HCT116 (cell line): ENCODE measurements at regions not wholly inside any gene's neighbourhood (a gene's known extent, or its start where the extent isn't known, plus 50 kb on each side); places are given as distances from the start of the nearest gene placed in this dataset.

Source experiments
- ATAC-seq: fragments of 200-7000 bp; cut with Tn5 transposase; 2 replicates; pipeline ENCODE4 v1.9.1; 2020; ENCODE audit warnings: mild to moderate bottlenecking, moderate library complexity
- BruUV-seq: library from RNA; stranded (reverse); fragments of 400-500 nt; replicated peaks from 2 replicates; lab custom pipeline; 2021; lab: Mats Ljungman, UMichigan
- CTCF ChIA-PET: fragments of 300-600 bp; sonication (Branson Sonifier 250); formaldehyde crosslinking; loops from one replicate; lab custom pipeline; 2021; ENCODE audit warnings: antibody characterized with exemption; lab: Charles Lee
- POLR2A ChIA-PET: fragments of 300-600, 350-600 bp; sonication (Branson Sonifier 250); formaldehyde crosslinking; loops from one replicate; lab custom pipeline; 2021; ENCODE audit warnings: antibody characterized with exemption; lab: Charles Lee
- RAD21 ChIA-PET, 2 experiments: fragments of 300-600 bp; sonication (Branson Sonifier 250); formaldehyde crosslinking; loops; one replicate each; lab custom pipeline; 2023; ENCODE audit warnings: low total read pairs in 2 of 2; ENCODE audit not compliant: uncharacterized antibody in 2 of 2, unreplicated experiment in 2 of 2, low non-redundant PET in 1 of 2; lab: Charles Lee
- DNase-seq: peaks from one replicate; pipeline ENCODE4 v3.0.0-alpha.2; 2010; ENCODE audit warnings: low read depth, low spot score
- H2AFZ ChIP-seq: fragments of 200-600 bp; shearing (Covaris generic), sonication (generic); 2 replicates; pipeline ENCODE4 v1.6.1; 2017; ENCODE audit warnings: low read depth, mixed run types, mixed read lengths, antibody characterized with exemption, low read length; ENCODE audit not compliant: poor library complexity, severe bottlenecking
- H3K27ac ChIP-seq: 2 replicates; pipeline ENCODE4 v1.5.1; 2012; ENCODE audit warnings: low read depth, low read length
- H3K27me3 ChIP-seq: fragments of 200-600 bp; sonication (generic); 2 replicates; pipeline ENCODE4 v1.6.1; 2016; ENCODE audit warnings: mixed run types, low read length, mixed read lengths; ENCODE audit not compliant: insufficient read depth
- H3K36me3 ChIP-seq, 2 experiments: fragments of 200-500 bp in 1 of 2; fragments of 200-600 bp in 1 of 2; sonication (Bioruptor generic) in 1 of 2; sonication (generic) in 1 of 2; 2 replicates each; pipeline versions ENCODE4 v1.5.1 to v1.6.1; 2014 to 2016; ENCODE audit warnings: low read length in 2 of 2, inconsistent platforms in 1 of 2, mixed read lengths in 1 of 2, mixed run types in 1 of 2; ENCODE audit not compliant: insufficient read depth in 2 of 2, control insufficient read depth in 1 of 2
- H3K4me1 ChIP-seq, 2 experiments: fragments of 200-600 bp in 1 of 2; sonication (generic) in 1 of 2; 2 replicates each; pipeline versions ENCODE4 v1.5.1 to v1.6.1; 2012 to 2017; ENCODE audit warnings: low read length in 2 of 2, inconsistent platforms in 1 of 2, mild to moderate bottlenecking in 1 of 2, mixed read lengths in 1 of 2, mixed run types in 1 of 2, moderate library complexity in 1 of 2; ENCODE audit not compliant: insufficient read depth in 2 of 2, control insufficient read depth in 1 of 2
- H3K4me2 ChIP-seq: fragments of 200-600 bp; sonication (generic); 2 replicates; pipeline ENCODE4 v1.6.1; 2017; ENCODE audit warnings: mixed run types, low read length, mixed read lengths
- H3K4me3 ChIP-seq, 2 experiments: fragments of 200-600 bp in 1 of 2; sonication (generic) in 1 of 2; replicated peaks in 1 of 2; 2 replicates each; pipeline ENCODE4 v1.5.1; 2011 to 2016; ENCODE audit warnings: low read length in 2 of 2, control low read depth in 1 of 2, low read depth in 1 of 2, mild to moderate bottlenecking in 1 of 2, mixed read lengths in 1 of 2, mixed run types in 1 of 2
- H3K79me2 ChIP-seq: fragments of 200-600 bp; sonication (generic); 2 replicates; pipeline ENCODE4 v1.6.1; 2017; ENCODE audit warnings: mild to moderate bottlenecking, mixed run types, low read length, moderate library complexity, mixed read lengths; ENCODE audit not compliant: insufficient read depth
- H3K9ac ChIP-seq: fragments of 200-600 bp; sonication (generic); 2 replicates; pipeline ENCODE4 v1.6.1; 2016; ENCODE audit warnings: low read length, mixed read lengths
- H3K9me2 ChIP-seq: fragments of 200-600 bp; sonication (generic), shearing (Covaris generic); 2 replicates; pipeline ENCODE4 v1.6.1; 2017; ENCODE audit warnings: mixed run types, mild to moderate bottlenecking, moderate library complexity; ENCODE audit not compliant: insufficient read depth
- H3K9me3 ChIP-seq, 2 experiments: fragments of 200-500 bp in 1 of 2; fragments of 200-600 bp in 1 of 2; sonication (Bioruptor generic) in 1 of 2; sonication (generic) in 1 of 2; 2 replicates each; pipeline ENCODE4 v1.6.1; 2014 to 2017; ENCODE audit warnings: low read length in 2 of 2, mixed read lengths in 2 of 2, inconsistent platforms in 1 of 2, low read depth in 1 of 2, mild to moderate bottlenecking in 1 of 2, mixed run types in 1 of 2, moderate library complexity in 1 of 2; ENCODE audit not compliant: control insufficient read depth in 1 of 2, insufficient read depth in 1 of 2
- H4K20me1 ChIP-seq: fragments of 200-600 bp; sonication (generic), shearing (Covaris generic); 2 replicates; pipeline ENCODE4 v1.6.1; 2017; ENCODE audit warnings: mixed run types, mild to moderate bottlenecking, moderate library complexity; ENCODE audit not compliant: insufficient read depth
- ATF3 ChIP-seq: IDR thresholded peaks from 2 replicates; pipeline ENCODE4 v1.6.1; 2012
- CBX3 ChIP-seq: IDR thresholded peaks from 2 replicates; pipeline ENCODE4 v1.6.1; 2012; ENCODE audit warnings: low read depth
- CTCF ChIP-seq, 3 experiments: fragments of 200-600 bp in 1 of 3; sonication (generic) in 1 of 3; IDR thresholded peaks in 2 of 3; conservative IDR thresholded peaks in 1 of 3; 2 replicates each; pipeline ENCODE4 v1.5.1; 2012 to 2017; ENCODE audit warnings: low read depth in 2 of 3, low read length in 2 of 3, antibody characterized with exemption in 1 of 3, borderline replicate concordance in 1 of 3, control low read depth in 1 of 3, mild to moderate bottlenecking in 1 of 3, mixed read lengths in 1 of 3, mixed run types in 1 of 3, moderate library complexity in 1 of 3; ENCODE audit not compliant: insufficient read depth in 1 of 3
- ELF1 ChIP-seq: IDR thresholded peaks from 2 replicates; pipeline ENCODE4 v1.6.1; 2012; ENCODE audit warnings: low read depth, borderline replicate concordance
- EZH2 ChIP-seq: fragments of 200-600 bp; sonication (generic); IDR thresholded peaks from 2 replicates; pipeline ENCODE4 v1.6.1; 2017; ENCODE audit warnings: antibody characterized with exemption, mixed run types
- FOSL1 ChIP-seq: IDR thresholded peaks from 2 replicates; pipeline ENCODE4 v1.6.1; 2012; ENCODE audit warnings: low read depth
- POLR2AphosphoS5 ChIP-seq: IDR thresholded peaks from 2 replicates; pipeline ENCODE4 v1.6.1; 2011; ENCODE audit warnings: mild to moderate bottlenecking, low read depth, low read length, moderate library complexity
- REST ChIP-seq: IDR thresholded peaks from 2 replicates; pipeline ENCODE4 v1.6.1; 2012; ENCODE audit warnings: low read depth
- SIN3A ChIP-seq: IDR thresholded peaks from 2 replicates; pipeline ENCODE4 v1.6.1; 2012; ENCODE audit warnings: low read depth
- SP1 ChIP-seq: IDR thresholded peaks from 2 replicates; pipeline ENCODE4 v1.6.1; 2012; ENCODE audit warnings: low read depth
- intact Hi-C: fragments of 100-400 bp; cut with micrococcal nuclease; formaldehyde crosslinking; loops from 2 replicates; pipeline ENCODE4 v1.10.0; 2022

- TF ChIP-seq CTCF (IDR thresholded peaks at IDR 0.05 in 2 of 3, conservative IDR thresholded peaks at IDR 0.05 in 1 of 3; ENCODE audit: borderline replicate concordance in 1 of 3, insufficient read depth in 1 of 3, low read depth in 2 of 3, low read length in 2 of 3): no peak
- TF ChIP-seq CBX3: no peak
Observed at GRCh38 chr21:16372586-16372985, 642.8 kb downstream of the USP25 start (continued).

GRCh38 chr21:16376673-16377072, 646.9 kb downstream of the USP25 start:
- H3K36me3 ChIP-seq: no peaks in the 10 kb centered on the region
- H3K27me3 ChIP-seq: no peaks in the 10 kb centered on the region
- no TSS peak for BruUV-seq
- POLR2A ChIA-PET: no interaction called here
- H3K79me2 ChIP-seq: no peaks in the 10 kb centered on the region
- no peaks in the 10 kb centered on the region for H3K9me2 ChIP-seq
- DNase-seq: no peak
- no peak overlapping the region for H3K4me2 ChIP-seq
- H3K4me1 ChIP-seq: no peaks in the 10 kb centered on the region
- no peak overlapping the region for H2AFZ ChIP-seq
- no peak for ATAC-seq
- H3K27ac ChIP-seq: no peak overlapping the region
- CTCF ChIA-PET: no interaction called here
- no peaks in the 10 kb centered on the region for H4K20me1 ChIP-seq
- H3K9ac ChIP-seq: no peak overlapping the region
- intact Hi-C loops: no loop called here
- no peak overlapping the region for H3K4me3 ChIP-seq
- TF ChIP-seq REST (no peak), CTCF (IDR thresholded peaks at IDR 0.05 in 2 of 3, conservative IDR thresholded peaks at IDR 0.05 in 1 of 3; ENCODE audit: borderline replicate concordance in 1 of 3, insufficient read depth in 1 of 3, low read depth in 2 of 3, low read length in 2 of 3) (no peak), POLR2AphosphoS5 (no peak), EZH2 (no peak), SP1 (no peak), FOSL1 (no peak), ELF1 (no peak), SIN3A (no peak), ATF3 (no peak)
- H3K9me3 ChIP-seq: peaks cover 4 to 20% of the 10 kb centered on the region in 2 experiments; a peak in 2 of 4 replicates
- RAD21 ChIA-PET: no interaction called here
